ENCODE measurements at regions not wholly inside any gene's neighbourhood (a gene's known extent, or its start where the extent isn't known, plus 50 kb on each side); places are given as distances from the start of the nearest gene placed in this dataset.

- TF ChIP-seq EGR2 (tag by site-specific recombination; IDR thresholded peaks at IDR 0.05; ENCODE audit: low read depth) (no peak), CTCF (tag by site-specific recombination; IDR thresholded peaks at IDR 0.05) (no peak), ZNF704 (tag by site-specific recombination; IDR thresholded peaks at IDR 0.05) (no peak), ZNF670 (tag by site-specific recombination; IDR thresholded peaks at IDR 0.05; ENCODE audit: low read depth) (no peak), ZSCAN30 (tag by site-specific recombination; IDR thresholded peaks at IDR 0.05) (no peak), KLF16 (tag by site-specific recombination; IDR thresholded peaks at IDR 0.05) (no peak)
Measured at GRCh38 chr2:7913974-7914373, 767.9 kb upstream of the ID2 start.
